ENCODE measurements at regions not wholly inside any gene's neighbourhood (a gene's known extent, or its start where the extent isn't known, plus 50 kb on each side); places are given as distances from the start of the nearest gene placed in this dataset.
"Not testable (repeated sequence)": the region's sequence is repeated elsewhere in the genome, so short reads cannot be mapped to it uniquely, and the experiment has no call there.

- no TSS peak for BruUV-seq (replicated peaks)
- peaks cover 18% of the 10 kb centered on the region for H3K9me3 Mint-ChIP-seq (ENCODE audit: low read depth, unreplicated experiment)
Observed at GRCh38 chr11:42923651-42924050, 388.1 kb upstream of the API5 start.

GRCh38 chr11:42925916-42926315 lies 385.9 kb upstream of the API5 start:
- CTCF ChIA-PET, result no interaction called here
- H3K36me3 Mint-ChIP-seq (ENCODE audit: insufficient read depth, unreplicated experiment), result no peaks in the 10 kb centered on the region

More at GRCh38 chr11:42923651-42924050, 388.1 kb upstream of the API5 start:
- no peak for TF ChIP-seq CTCF (IDR thresholded peaks at IDR 0.05; ENCODE audit: unreplicated experiment)
- CTCF ChIA-PET, result no interaction called here
- intact Hi-C loops (cut with micrococcal nuclease; ENCODE audit: unreplicated experiment), result no loop called here
- DNase-seq, result no peak
- H3K36me3 Mint-ChIP-seq (ENCODE audit: insufficient read depth, unreplicated experiment), result no peaks in the 10 kb centered on the region
- H3K27me3 Mint-ChIP-seq (ENCODE audit: unreplicated experiment), result no peaks in the 10 kb centered on the region
- no peak overlapping the region for H3K4me3 Mint-ChIP-seq (ENCODE audit: low read depth, unreplicated experiment)
- H3K4me1 Mint-ChIP-seq (ENCODE audit: low read depth, unreplicated experiment), result no peaks in the 10 kb centered on the region
- H3K27ac Mint-ChIP-seq (ENCODE audit: unreplicated experiment), result no peak overlapping the region

GRCh38 chr11:42947405-42947804 lies 364.4 kb upstream of the API5 start:
- Mint-ChIP-seq H3K27me3 (ENCODE audit: unreplicated experiment) (no peaks in the 10 kb centered on the region), H3K4me1 (ENCODE audit: low read depth, unreplicated experiment) (no peaks in the 10 kb centered on the region), H3K9me3 (ENCODE audit: low read depth, unreplicated experiment) (peaks cover 7% of the 10 kb centered on the region), H3K4me3 (ENCODE audit: low read depth, unreplicated experiment) (no peak overlapping the region), H3K36me3 (ENCODE audit: insufficient read depth, unreplicated experiment) (no peaks in the 10 kb centered on the region), H3K27ac (ENCODE audit: unreplicated experiment) (no peak overlapping the region)
- DNase-seq, result no peak
- no peak for TF ChIP-seq CTCF (IDR thresholded peaks at IDR 0.05; ENCODE audit: unreplicated experiment)
- no TSS peak for BruUV-seq (replicated peaks)
- CTCF ChIA-PET, result no interaction called here
- intact Hi-C loops (cut with micrococcal nuclease; ENCODE audit: unreplicated experiment), result no loop called here

More at GRCh38 chr11:42925916-42926315, 385.9 kb upstream of the API5 start:
- no peak overlapping the region for H3K27ac Mint-ChIP-seq (ENCODE audit: unreplicated experiment)
- no peaks in the 10 kb centered on the region for H3K27me3 Mint-ChIP-seq (ENCODE audit: unreplicated experiment)
- intact Hi-C loops (cut with micrococcal nuclease; ENCODE audit: unreplicated experiment), result no loop called here
- peaks cover 20% of the 10 kb centered on the region for H3K9me3 Mint-ChIP-seq (ENCODE audit: low read depth, unreplicated experiment)
- BruUV-seq (replicated peaks), result no TSS peak
- H3K4me3 Mint-ChIP-seq (ENCODE audit: low read depth, unreplicated experiment), result no peak overlapping the region
- H3K4me1 Mint-ChIP-seq (ENCODE audit: low read depth, unreplicated experiment), result no peaks in the 10 kb centered on the region
- no peak for DNase-seq
- no peak for TF ChIP-seq CTCF (IDR thresholded peaks at IDR 0.05; ENCODE audit: unreplicated experiment)

GRCh38 chr11:42949738-42950376 lies 361.9 kb upstream of the API5 start:
- H3K27me3 Mint-ChIP-seq (ENCODE audit: unreplicated experiment); H3K9me3 Mint-ChIP-seq (ENCODE audit: low read depth, unreplicated experiment); H3K4me3 Mint-ChIP-seq (ENCODE audit: low read depth, unreplicated experiment); BruUV-seq (replicated peaks); H3K27ac Mint-ChIP-seq (ENCODE audit: unreplicated experiment); H3K4me1 Mint-ChIP-seq (ENCODE audit: low read depth, unreplicated experiment); intact Hi-C loops (cut with micrococcal nuclease; ENCODE audit: unreplicated experiment); DNase-seq; CTCF ChIA-PET; H3K36me3 Mint-ChIP-seq (ENCODE audit: insufficient read depth, unreplicated experiment): not testable (repeated sequence)

- BruUV-seq (replicated peaks), result no TSS peak
- CTCF ChIA-PET, result no interaction called here
- H3K9me3 Mint-ChIP-seq (ENCODE audit: low read depth, unreplicated experiment), result peaks cover 10% of the 10 kb centered on the region
- no peak for DNase-seq
- no peaks in the 10 kb centered on the region for H3K4me1 Mint-ChIP-seq (ENCODE audit: low read depth, unreplicated experiment)
- no peak for TF ChIP-seq CTCF (IDR thresholded peaks at IDR 0.05; ENCODE audit: unreplicated experiment)
- H3K27me3 Mint-ChIP-seq (ENCODE audit: unreplicated experiment), result no peaks in the 10 kb centered on the region
- H3K27ac Mint-ChIP-seq (ENCODE audit: unreplicated experiment), result no peak overlapping the region
- intact Hi-C loops (cut with micrococcal nuclease; ENCODE audit: unreplicated experiment), result no loop called here
- H3K36me3 Mint-ChIP-seq (ENCODE audit: insufficient read depth, unreplicated experiment), result no peaks in the 10 kb centered on the region
- no peak overlapping the region for H3K4me3 Mint-ChIP-seq (ENCODE audit: low read depth, unreplicated experiment)
Observed at GRCh38 chr11:42951266-42951665, 360.5 kb upstream of the API5 start.
